HG03066 (cell line): ENCODE measurements at regions not wholly inside any gene's neighbourhood (a gene's known extent, or its start where the extent isn't known, plus 50 kb on each side); places are given as distances from the start of the nearest gene placed in this dataset.

ENCODE experiments used
- ATAC-seq: cut with Tn5 transposase; IDR thresholded peaks from one replicate; pipeline ENCODE4 v1.9.1; 2021; ENCODE audit warnings: low read depth; ENCODE audit not compliant: unreplicated experiment

- no peak for ATAC-seq
Measured at GRCh38 chr22:48434156-48434867, 1393.4 kb downstream of the BRD1 start.

DNA sequence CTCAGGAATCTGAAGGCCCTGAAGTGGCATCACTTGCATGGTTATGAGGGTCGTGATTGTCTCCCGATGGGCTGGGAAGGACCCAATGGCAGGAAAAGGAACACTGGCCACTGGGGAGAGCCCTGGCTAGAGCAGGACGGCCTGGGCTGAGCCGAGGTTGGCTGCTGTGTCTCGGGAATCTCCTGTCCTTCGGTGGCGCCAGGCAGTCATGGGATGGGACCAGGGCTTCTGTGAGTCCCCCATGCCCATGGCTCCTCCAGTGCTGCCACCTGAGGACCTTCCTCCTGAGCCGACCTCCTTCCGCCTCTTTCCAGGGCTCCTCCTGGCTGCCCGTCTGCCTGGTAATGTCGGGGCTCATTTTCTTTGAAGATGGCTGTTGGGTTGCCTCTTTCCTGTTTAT lies 1394.0 kb downstream of the BRD1 start:
- no peak for ATAC-seq

GRCh38 chr22:48432781-48433518 lies 1394.7 kb downstream of the BRD1 start:
- no peak for ATAC-seq

DNA sequence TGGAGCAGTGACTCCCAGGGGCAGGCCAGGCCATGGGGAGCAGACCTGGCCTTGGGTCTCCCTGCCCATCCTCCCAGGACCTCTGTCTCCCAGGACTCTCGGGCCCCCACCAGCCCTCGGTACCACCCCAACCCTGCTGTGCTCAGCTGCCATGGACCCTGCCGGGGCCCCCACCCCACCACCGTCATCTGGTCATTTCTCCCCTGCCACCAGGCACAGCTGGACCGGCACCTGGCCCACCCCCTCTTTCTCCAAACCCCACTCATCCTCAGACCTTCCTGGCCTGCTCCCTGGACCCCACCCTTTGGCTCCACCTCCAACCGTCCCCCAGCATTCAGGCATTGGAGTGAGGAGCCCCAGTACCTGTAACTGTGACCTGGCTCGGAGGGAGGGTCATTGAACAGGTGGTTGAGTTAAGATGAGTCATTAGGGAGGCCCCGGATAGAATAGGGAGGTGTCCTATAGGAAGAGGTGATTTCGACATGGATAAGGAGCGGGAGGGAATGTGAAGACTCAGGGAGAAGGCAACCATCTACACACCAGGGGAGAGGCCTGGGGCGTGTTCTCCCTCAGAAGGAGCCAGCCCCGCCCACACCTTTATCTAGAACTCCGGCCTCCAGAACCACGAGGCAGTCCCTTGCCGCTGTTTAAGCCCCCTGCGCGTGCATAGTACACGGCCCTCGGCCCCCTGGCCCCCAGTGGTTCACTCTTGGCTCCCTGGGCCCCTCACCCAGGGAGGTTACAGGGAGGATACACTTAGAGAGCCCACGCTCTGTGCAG lies 1395.9 kb downstream of the BRD1 start:
- ATAC-seq, result no peak

- no peak for ATAC-seq
Measured at GRCh38 chr22:48431014-48431413, 1396.7 kb downstream of the BRD1 start.

DNA sequence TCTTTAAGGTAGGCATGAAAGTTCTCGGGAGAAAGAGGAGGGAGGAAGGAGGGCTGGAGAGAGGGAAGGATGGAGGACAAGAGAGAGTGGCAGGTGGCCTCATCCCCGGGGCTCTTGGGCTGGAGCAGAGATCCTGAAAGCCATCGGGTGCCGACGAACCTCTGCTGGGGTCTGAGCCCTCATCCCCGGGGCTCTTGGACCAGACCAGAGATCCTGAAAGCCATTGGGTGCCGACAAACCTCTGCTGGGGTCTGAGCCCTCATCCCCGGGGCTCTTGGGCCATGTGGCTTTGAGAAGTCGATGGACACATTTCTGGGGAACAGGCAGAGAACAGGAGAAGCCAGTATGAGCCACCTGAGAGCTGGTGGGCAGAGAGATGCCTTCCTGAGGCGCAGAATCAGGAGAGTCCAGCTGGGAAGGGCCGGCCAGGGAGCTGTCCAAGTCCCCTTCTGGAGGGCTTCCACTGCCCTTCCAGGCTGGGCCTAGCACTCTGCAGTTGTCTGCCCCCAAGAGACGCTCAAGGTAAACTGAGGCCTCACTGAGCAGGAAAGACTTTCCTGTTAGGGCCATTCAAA lies 1398.1 kb downstream of the BRD1 start:
- ATAC-seq, result no peak

DNA sequence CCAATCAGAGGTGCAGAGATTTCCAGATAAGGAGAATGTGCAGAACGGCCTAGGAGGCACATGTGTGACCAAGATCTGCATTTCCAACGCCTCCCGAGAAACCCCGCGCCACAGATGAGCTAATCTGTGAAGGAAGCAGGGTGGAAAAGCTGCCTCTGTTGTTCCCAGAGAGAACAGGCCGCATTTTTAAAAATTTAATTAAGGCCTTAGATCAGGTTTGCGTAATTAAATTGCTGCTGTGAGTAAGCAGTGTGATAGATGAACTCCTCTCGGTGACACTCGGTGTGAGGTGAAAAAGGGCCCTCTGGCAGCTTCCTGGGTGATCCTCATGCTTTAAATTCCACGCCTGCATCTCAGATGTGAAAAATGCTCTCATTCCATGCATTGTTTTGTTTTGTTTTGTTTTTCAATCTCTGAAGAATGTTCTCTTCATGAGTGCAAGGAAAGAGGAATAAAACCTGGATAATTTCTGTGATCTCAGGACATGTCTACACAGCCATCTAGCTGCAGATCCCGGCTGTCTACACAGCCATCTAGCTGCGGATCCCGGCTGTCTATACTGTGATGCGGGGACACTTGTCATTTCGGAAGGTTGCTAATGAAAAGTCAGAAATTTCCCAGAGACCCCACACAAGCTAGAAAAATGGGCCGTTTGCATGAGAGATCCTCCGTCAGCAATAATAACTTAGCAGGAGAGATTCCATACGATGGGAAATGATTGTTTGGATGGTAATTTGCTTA lies 1398.9 kb downstream of the BRD1 start:
- ATAC-seq, result no peak

GRCh38 chr22:48427731-48428211 lies 1399.9 kb downstream of the BRD1 start:
- no peak for ATAC-seq

DNA sequence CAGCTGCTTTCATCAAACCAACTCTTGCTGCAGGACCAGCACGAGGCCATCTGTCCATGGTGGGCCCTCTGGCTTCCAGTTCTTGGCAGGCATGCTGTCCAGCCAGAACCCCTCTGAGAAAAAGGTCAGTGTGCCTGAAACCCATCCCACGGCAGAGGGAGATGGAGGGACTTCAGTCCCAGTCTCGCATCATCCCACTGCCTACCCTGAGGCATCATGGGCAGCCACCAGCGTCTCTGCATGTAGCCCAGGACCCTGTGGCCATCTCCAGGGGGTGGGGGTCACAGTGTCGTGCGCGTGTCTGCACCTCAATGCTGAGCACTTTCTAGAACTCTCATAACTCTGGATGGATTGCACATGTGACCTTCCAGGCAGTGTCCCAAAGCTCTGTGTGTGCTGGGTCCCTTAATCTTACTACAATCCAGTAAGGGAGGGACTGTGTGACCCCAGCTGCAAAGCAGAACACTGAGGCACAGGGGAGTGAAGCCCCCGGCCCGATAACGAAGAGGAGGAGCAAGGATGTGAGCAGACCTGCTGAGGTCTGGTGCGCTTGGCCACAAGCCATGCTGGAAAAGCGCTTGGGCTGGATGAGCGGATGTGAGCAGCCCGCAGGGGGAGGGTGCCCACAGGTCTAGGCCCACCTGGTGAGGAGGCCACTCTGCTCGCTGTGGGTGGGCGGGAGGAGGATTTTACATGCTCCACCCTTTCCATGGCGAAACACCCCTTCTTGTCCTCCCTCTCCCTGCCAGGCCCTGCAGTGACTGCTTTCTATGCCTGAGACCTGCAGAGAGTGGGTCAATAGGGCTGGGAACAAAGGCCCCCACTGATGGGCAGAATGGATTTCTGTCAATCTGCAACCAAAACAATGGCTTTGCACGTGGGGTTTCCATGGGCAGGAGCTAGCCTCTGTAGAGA lies 1401.0 kb downstream of the BRD1 start:
- ATAC-seq, result no peak

GRCh38 chr22:48425641-48426040 lies 1402.0 kb downstream of the BRD1 start:
- no peak for ATAC-seq

DNA sequence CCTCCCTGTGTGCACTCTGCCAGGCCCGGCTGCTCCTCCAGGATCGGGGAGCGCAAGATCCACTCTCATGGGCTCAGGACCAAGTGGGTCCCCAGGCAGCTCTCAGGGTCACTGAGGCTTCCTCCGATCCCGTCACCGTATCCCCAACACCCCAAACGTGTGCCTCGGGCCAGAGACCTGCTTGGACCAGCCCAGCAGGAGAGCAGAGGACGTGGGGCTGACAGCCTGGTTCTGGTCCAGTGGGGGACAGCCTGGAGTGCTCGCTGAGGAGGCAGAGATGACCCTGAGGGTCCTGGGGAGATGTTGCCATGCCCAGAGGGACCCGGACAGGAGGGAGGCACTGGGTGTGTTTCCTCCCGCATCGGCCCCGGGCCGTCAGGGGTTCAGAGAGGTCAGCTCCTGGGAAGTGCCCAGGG lies 1402.6 kb downstream of the BRD1 start:
- ATAC-seq, result no peak

DNA sequence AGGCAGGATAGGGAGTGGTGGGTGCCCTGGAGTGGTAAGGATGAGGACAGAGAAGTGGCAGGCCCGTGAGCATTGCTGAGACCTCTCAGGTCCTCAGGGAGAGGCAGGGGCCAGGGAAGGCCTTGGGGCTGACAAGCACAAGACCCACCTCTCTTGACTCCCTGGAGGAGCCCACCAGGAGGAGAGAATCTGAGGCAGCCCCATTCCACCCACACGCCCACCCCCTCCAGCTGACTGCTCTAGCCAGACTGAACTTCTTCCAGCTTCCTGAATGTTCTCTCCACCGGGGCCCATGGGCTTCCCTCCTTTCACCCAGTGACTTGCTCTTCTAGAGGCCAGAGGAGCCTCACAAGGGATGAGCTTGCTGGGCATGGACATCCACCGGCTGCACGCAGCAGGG lies 1403.0 kb downstream of the BRD1 start:
- ATAC-seq, result no peak

DNA sequence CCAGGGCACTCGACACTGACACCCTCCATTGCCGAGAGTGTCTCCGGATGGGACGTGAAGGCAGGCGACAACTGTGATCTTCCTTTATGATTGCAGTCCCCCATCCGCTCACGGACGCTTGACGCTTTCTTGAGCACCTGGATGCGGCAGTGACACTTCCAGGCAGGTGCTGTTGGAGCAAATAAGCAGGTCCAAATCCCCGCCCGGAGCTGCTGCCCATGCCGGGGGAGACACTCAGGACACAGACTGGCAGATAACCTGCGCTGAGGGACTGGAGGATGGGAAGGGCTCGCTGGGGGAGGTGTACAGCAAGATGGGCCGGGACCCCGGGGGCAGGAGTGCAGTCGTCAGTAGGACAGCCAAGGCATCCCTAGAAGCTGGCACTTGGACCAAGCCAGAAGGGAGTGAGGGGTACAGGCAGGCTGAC lies 1403.5 kb downstream of the BRD1 start:
- no peak for ATAC-seq

- ATAC-seq, result no peak
Measured at GRCh38 chr22:48423481-48423911, 1404.2 kb downstream of the BRD1 start.

- no peak for ATAC-seq
Measured at GRCh38 chr22:48422900-48423480, 1404.7 kb downstream of the BRD1 start.

DNA sequence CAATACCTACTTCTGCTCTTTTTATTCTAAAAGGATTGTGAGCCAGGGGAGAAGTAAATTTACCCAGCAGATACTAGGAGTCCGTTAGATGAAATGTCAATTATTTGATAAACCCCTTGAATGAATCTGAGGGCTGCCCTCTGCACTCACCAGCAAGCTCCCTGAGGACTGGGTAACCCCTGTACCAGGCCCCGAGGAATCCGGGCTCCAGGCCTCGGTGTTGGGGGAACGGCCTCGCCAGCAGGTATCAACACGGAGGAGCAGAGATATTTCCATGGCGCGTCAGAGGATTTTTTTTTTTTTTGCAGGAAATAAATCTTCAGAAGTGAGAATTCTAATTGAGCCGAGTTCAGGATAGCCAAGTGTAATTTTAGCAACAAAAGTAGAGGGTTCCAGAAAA lies 1408.8 kb downstream of the BRD1 start:
- no peak for ATAC-seq

GRCh38 chr22:48417225-48418070 lies 1410.2 kb downstream of the BRD1 start:
- ATAC-seq, result no peak
